ENCODE measurements at regions not wholly inside any gene's neighbourhood (a gene's known extent, or its start where the extent isn't known, plus 50 kb on each side); places are given as distances from the start of the nearest gene placed in this dataset.
A peak's percentile ranks its signal among the peaks of the same experiment; 100 is the strongest.

GRCh38 chr5:57940879-57941278, 458.3 kb upstream of the ACTBL2 start:
- Histone ChIP-seq H3K4me3 (ENCODE audit: low read length) (no peak overlapping the region), H3K4me1 (ENCODE audit: control insufficient read depth in 2 of 2, insufficient read depth in 2 of 2, low read length in 2 of 2) (no peaks in the 10 kb centered on the region), H3K36me3 (ENCODE audit: control insufficient read depth in 2 of 3, insufficient read depth in 3 of 3, low read length in 3 of 3) (no peaks in the 10 kb centered on the region), H3K27ac (ENCODE audit: low read depth, low read length) (no peak overlapping the region), H3K9me3 (ENCODE audit: control insufficient read depth in 2 of 3, low read length in 3 of 3) (no peaks in the 10 kb centered on the region), H3K27me3 (ENCODE audit: control insufficient read depth in 2 of 2, insufficient read depth in 2 of 2, low read length in 2 of 2) (no peaks in the 10 kb centered on the region)
- Mint-ChIP-seq H3K4me3 (no peak overlapping the region), H3K27me3 (peaks cover 0 to 18% (median 7%) of the 10 kb centered on the region in 5 donors), H3K27ac (no peak overlapping the region), H3K4me1 (no peaks in the 10 kb centered on the region), H3K36me3 (no peaks in the 10 kb centered on the region), H3K9me3 (peaks cover 0 to 7% (median 4%) of the 10 kb centered on the region in 11 donors)
- ChIA-PET POLR2A (no interaction called here), CTCF (no interaction called here)
- DNase-seq (no peak), ATAC-seq (no peak)
- intact Hi-C loops (cut with micrococcal nuclease) = no loop called here

DNA sequence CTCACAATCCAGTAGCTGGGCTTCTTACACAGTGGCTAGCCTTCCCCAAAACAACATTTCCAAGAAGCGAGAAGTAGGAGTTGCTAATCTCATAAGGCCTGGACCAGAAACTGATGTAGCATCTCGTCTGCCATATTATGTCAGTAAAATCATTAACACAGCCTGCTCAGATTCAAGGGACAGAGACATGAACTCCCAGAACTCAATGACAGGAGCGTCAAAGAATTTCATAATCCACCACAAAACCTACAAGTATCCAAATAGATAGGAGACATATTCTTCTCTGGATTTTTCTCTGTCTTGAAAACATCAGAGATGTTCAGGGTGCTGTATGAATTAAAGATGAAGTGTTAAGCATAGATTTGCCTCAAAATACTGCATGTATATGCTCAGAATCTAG, 457.6 kb upstream of the ACTBL2 start:
- H3K4me3 Mint-ChIP-seq = no peak overlapping the region
- Histone ChIP-seq H3K9me3 (ENCODE audit: control insufficient read depth in 2 of 3, low read length in 3 of 3) (no peaks in the 10 kb centered on the region), H3K4me1 (ENCODE audit: control insufficient read depth in 2 of 2, insufficient read depth in 2 of 2, low read length in 2 of 2) (no peaks in the 10 kb centered on the region), H3K4me3 (ENCODE audit: low read length) (no peak overlapping the region), H3K27me3 (ENCODE audit: control insufficient read depth in 2 of 2, insufficient read depth in 2 of 2, low read length in 2 of 2) (no peaks in the 10 kb centered on the region), H3K27ac (ENCODE audit: low read depth, low read length) (no peak overlapping the region), H3K36me3 (ENCODE audit: control insufficient read depth in 2 of 3, insufficient read depth in 3 of 3, low read length in 3 of 3) (no peaks in the 10 kb centered on the region)
- peak overlapping the region in 1 of 9 donors; percentile 6 for H3K27ac Mint-ChIP-seq
- H3K4me1 Mint-ChIP-seq = no peaks in the 10 kb centered on the region
- ChIA-PET CTCF (no interaction called here), POLR2A (no interaction called here)
- H3K36me3 Mint-ChIP-seq = no peaks in the 10 kb centered on the region
- intact Hi-C loops (cut with micrococcal nuclease) = no loop called here
- DNase-seq = no peak
- peaks cover 0 to 22% (median 11%) of the 10 kb centered on the region in 5 donors for H3K27me3 Mint-ChIP-seq
- no peak for ATAC-seq
- peaks cover 0 to 7% (median 4%) of the 10 kb centered on the region in 11 donors for H3K9me3 Mint-ChIP-seq

- Mint-ChIP-seq H3K4me3 (no peak overlapping the region), H3K36me3 (no peaks in the 10 kb centered on the region), H3K9me3 (peaks cover 0 to 7% (median 4%) of the 10 kb centered on the region in 11 donors), H3K27ac (peak overlapping the region in 1 of 9 donors; percentile 6), H3K4me1 (no peaks in the 10 kb centered on the region), H3K27me3 (peaks cover 0 to 22% (median 11%) of the 10 kb centered on the region in 5 donors)
- H3K36me3 ChIP-seq (ENCODE audit: control insufficient read depth in 2 of 3, insufficient read depth in 3 of 3, low read length in 3 of 3) = no peaks in the 10 kb centered on the region
- no peaks in the 10 kb centered on the region for H3K27me3 ChIP-seq (ENCODE audit: control insufficient read depth in 2 of 2, insufficient read depth in 2 of 2, low read length in 2 of 2)
- no peaks in the 10 kb centered on the region for H3K9me3 ChIP-seq (ENCODE audit: control insufficient read depth in 2 of 3, low read length in 3 of 3)
- intact Hi-C loops (cut with micrococcal nuclease) = no loop called here
- no peaks in the 10 kb centered on the region for H3K4me1 ChIP-seq (ENCODE audit: control insufficient read depth in 2 of 2, insufficient read depth in 2 of 2, low read length in 2 of 2)
- no peak for ATAC-seq
- H3K4me3 ChIP-seq (ENCODE audit: low read length) = no peak overlapping the region
- CTCF ChIA-PET = no interaction called here
- H3K27ac ChIP-seq (ENCODE audit: low read depth, low read length) = no peak overlapping the region
- POLR2A ChIA-PET = no interaction called here
- DNase-seq = no peak
These were observed 457.2 kb upstream of the ACTBL2 start for GRCh38 chr5:57939771-57940170.

DNA sequence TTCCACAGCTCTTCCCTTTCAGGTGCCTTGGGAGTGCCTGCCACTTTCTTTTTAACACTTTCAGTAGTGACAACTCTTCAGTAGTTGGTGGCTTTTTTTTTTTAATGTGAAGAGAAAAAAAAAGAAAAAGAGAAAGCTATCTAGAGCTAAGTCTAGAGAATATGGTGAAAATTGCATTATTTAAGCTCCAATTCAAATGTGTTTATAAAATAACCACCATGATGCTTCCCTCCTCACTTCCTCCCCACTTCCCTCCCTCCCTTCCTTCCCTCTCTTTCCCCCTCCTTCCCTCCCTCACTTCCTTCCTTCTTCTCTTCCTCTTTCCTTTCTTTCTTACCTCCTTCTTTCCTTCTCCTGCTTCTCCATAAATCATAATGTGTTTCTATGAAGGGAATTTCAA, 456.7 kb upstream of the ACTBL2 start:
- Histone ChIP-seq H3K27ac (ENCODE audit: low read depth, low read length) (no peak overlapping the region), H3K27me3 (ENCODE audit: control insufficient read depth in 2 of 2, insufficient read depth in 2 of 2, low read length in 2 of 2) (no peaks in the 10 kb centered on the region), H3K4me1 (ENCODE audit: control insufficient read depth in 2 of 2, insufficient read depth in 2 of 2, low read length in 2 of 2) (no peaks in the 10 kb centered on the region), H3K36me3 (ENCODE audit: control insufficient read depth in 2 of 3, insufficient read depth in 3 of 3, low read length in 3 of 3) (no peaks in the 10 kb centered on the region), H3K9me3 (ENCODE audit: control insufficient read depth in 2 of 3, low read length in 3 of 3) (no peaks in the 10 kb centered on the region), H3K4me3 (ENCODE audit: low read length) (no peak overlapping the region)
- CTCF ChIA-PET = no interaction called here
- H3K36me3 Mint-ChIP-seq = no peaks in the 10 kb centered on the region
- H3K27me3 Mint-ChIP-seq = peaks cover 0 to 22% (median 11%) of the 10 kb centered on the region in 5 donors
- ATAC-seq (no peak), DNase-seq (no peak)
- no peaks in the 10 kb centered on the region for H3K4me1 Mint-ChIP-seq
- intact Hi-C loops (cut with micrococcal nuclease) = no loop called here
- no peak overlapping the region for H3K27ac Mint-ChIP-seq
- POLR2A ChIA-PET = no interaction called here
- peaks cover 0 to 7% (median 3%) of the 10 kb centered on the region in 11 donors for H3K9me3 Mint-ChIP-seq
- no peak overlapping the region for H3K4me3 Mint-ChIP-seq

- H3K4me3 ChIP-seq (ENCODE audit: low read length) = no peak overlapping the region
- Mint-ChIP-seq H3K36me3 (no peaks in the 10 kb centered on the region), H3K27ac (no peak overlapping the region), H3K27me3 (peaks cover 0 to 22% (median 16%) of the 10 kb centered on the region in 5 donors), H3K9me3 (peaks cover 0 to 7% (median 3%) of the 10 kb centered on the region in 11 donors), H3K4me3 (no peak overlapping the region), H3K4me1 (no peaks in the 10 kb centered on the region)
- intact Hi-C loops (cut with micrococcal nuclease) = no loop called here
- ChIA-PET CTCF (interaction anchor here (0.6 kb wide), 1 partner anchor 21 kb away, joined by 3 read pairs; no protein-coding TSS in a partner anchor), POLR2A (no interaction called here)
- no peak overlapping the region for H3K27ac ChIP-seq (ENCODE audit: low read depth, low read length)
- no peaks in the 10 kb centered on the region for H3K27me3 ChIP-seq (ENCODE audit: control insufficient read depth in 2 of 2, insufficient read depth in 2 of 2, low read length in 2 of 2)
- no peaks in the 10 kb centered on the region for H3K9me3 ChIP-seq (ENCODE audit: control insufficient read depth in 2 of 3, low read length in 3 of 3)
- ATAC-seq (no peak), DNase-seq (no peak)
- no peaks in the 10 kb centered on the region for H3K4me1 ChIP-seq (ENCODE audit: control insufficient read depth in 2 of 2, insufficient read depth in 2 of 2, low read length in 2 of 2)
- no peaks in the 10 kb centered on the region for H3K36me3 ChIP-seq (ENCODE audit: control insufficient read depth in 2 of 3, insufficient read depth in 3 of 3, low read length in 3 of 3)
These were observed 455.6 kb upstream of the ACTBL2 start for GRCh38 chr5:57938174-57938557.

GRCh38 chr5:57937501-57938173, 455.0 kb upstream of the ACTBL2 start:
- Histone ChIP-seq H3K9me3 (ENCODE audit: control insufficient read depth in 2 of 3, low read length in 3 of 3) (no peaks in the 10 kb centered on the region), H3K27ac (ENCODE audit: low read depth, low read length) (no peak overlapping the region), H3K4me1 (ENCODE audit: control insufficient read depth in 2 of 2, insufficient read depth in 2 of 2, low read length in 2 of 2) (no peaks in the 10 kb centered on the region), H3K36me3 (ENCODE audit: control insufficient read depth in 2 of 3, insufficient read depth in 3 of 3, low read length in 3 of 3) (no peaks in the 10 kb centered on the region), H3K27me3 (ENCODE audit: control insufficient read depth in 2 of 2, insufficient read depth in 2 of 2, low read length in 2 of 2) (no peaks in the 10 kb centered on the region), H3K4me3 (ENCODE audit: low read length) (no peak overlapping the region)
- ChIA-PET CTCF (interaction anchor here (0.6 kb wide), 1 partner anchor 21 kb away, joined by 3 read pairs; no protein-coding TSS in a partner anchor), POLR2A (no interaction called here)
- intact Hi-C loops (cut with micrococcal nuclease) = no loop called here
- ATAC-seq (no peak), DNase-seq (no peak)
- no peak overlapping the region for H3K27ac Mint-ChIP-seq
- H3K4me3 Mint-ChIP-seq = no peak overlapping the region
- H3K27me3 Mint-ChIP-seq = peaks cover 0 to 22% (median 17%) of the 10 kb centered on the region in 5 donors
- H3K9me3 Mint-ChIP-seq = peaks cover 0 to 5% (median 3%) of the 10 kb centered on the region in 11 donors
- no peaks in the 10 kb centered on the region for H3K36me3 Mint-ChIP-seq
- H3K4me1 Mint-ChIP-seq = no peaks in the 10 kb centered on the region

GRCh38 chr5:57937025-57937424, 454.4 kb upstream of the ACTBL2 start:
- H3K4me1 Mint-ChIP-seq = no peaks in the 10 kb centered on the region
- H3K27me3 Mint-ChIP-seq = peaks cover 0 to 22% (median 17%) of the 10 kb centered on the region in 5 donors
- no peaks in the 10 kb centered on the region for H3K36me3 Mint-ChIP-seq
- H3K4me1 ChIP-seq (ENCODE audit: control insufficient read depth in 2 of 2, insufficient read depth in 2 of 2, low read length in 2 of 2) = no peaks in the 10 kb centered on the region
- no peak overlapping the region for H3K4me3 ChIP-seq (ENCODE audit: low read length)
- no peak overlapping the region for H3K27ac Mint-ChIP-seq
- H3K36me3 ChIP-seq (ENCODE audit: control insufficient read depth in 2 of 3, insufficient read depth in 3 of 3, low read length in 3 of 3) = no peaks in the 10 kb centered on the region
- no peak overlapping the region for H3K4me3 Mint-ChIP-seq
- DNase-seq (no peak), ATAC-seq (no peak)
- no peaks in the 10 kb centered on the region for H3K27me3 ChIP-seq (ENCODE audit: control insufficient read depth in 2 of 2, insufficient read depth in 2 of 2, low read length in 2 of 2)
- CTCF ChIA-PET = no interaction called here
- intact Hi-C loops (cut with micrococcal nuclease) = no loop called here
- H3K27ac ChIP-seq (ENCODE audit: low read depth, low read length) = no peak overlapping the region
- POLR2A ChIA-PET = no interaction called here
- no peaks in the 10 kb centered on the region for H3K9me3 ChIP-seq (ENCODE audit: control insufficient read depth in 2 of 3, low read length in 3 of 3)
- peaks cover 0 to 5% (median 3%) of the 10 kb centered on the region in 11 donors for H3K9me3 Mint-ChIP-seq

Measured in naive thymus-derived CD4-positive, alpha-beta T cell (primary cell).